EH (cell line): ENCODE measurements at regions not wholly inside any gene's neighbourhood (a gene's known extent, or its start where the extent isn't known, plus 50 kb on each side); places are given as distances from the start of the nearest gene placed in this dataset.
A peak's percentile ranks its signal among the peaks of the same experiment; 100 is the strongest.

ENCODE experiments used
- DNase-seq: peaks from one replicate; pipeline ENCODE4 v3.0.0-alpha.2; 2015; ENCODE audit warnings: low read depth

DNA sequence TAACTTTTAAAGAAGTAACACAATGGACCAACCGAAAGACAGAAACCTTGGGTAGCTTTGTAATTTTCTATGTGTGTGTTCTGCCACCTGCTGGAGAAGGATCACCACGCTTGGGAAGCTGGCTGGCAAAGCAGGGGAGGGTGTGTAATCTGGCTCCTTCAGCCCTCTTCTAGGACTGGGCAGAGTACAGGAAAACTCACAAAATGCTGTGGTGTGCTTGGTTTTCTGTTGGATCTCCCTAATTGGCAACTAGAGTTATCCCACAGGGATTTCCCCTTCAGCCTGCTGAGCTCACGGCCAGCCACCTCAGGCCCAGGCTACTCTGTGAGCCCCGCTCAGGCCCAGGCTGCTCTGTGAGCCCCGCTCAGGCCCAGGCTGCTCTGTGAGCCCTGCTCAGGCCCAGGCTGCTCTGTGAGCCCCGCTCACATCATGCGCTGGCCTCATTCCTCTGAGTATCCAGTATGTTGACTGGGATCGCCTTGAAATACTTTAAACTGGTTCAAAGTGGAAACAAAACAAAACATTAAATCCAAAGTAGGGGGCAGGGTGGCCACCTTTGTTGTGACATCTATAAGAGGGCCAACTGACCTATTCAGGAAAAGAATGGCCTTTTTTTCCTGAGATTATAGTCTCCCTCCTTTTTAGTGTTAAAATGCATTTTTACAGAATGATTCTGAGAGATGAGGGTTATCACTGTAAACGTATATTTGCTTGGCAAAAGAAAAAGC, 52.0 kb upstream of the RNU6-8 start:
- DNase-seq, result peak; percentile 74

DNA sequence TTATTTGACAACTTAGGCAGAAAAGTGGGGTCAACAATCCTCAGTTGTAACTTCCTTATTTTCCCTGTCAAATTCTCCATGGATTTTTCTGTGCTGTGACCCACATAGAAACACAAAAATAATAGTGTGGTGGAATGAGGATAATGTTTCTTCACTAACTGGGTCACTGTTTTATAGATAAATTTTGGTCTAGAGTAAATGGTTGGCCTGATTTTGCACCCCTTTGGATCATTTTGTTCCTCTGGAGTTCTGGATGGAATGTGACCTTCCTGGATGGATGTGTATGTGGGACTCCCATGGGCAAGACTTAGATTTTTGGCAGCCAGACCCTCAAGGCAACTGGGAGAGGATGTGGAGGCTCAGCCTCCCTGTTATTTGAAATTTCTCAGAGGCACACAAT, 52.7 kb upstream of the RNU6-8 start:
- no peak for DNase-seq

DNA sequence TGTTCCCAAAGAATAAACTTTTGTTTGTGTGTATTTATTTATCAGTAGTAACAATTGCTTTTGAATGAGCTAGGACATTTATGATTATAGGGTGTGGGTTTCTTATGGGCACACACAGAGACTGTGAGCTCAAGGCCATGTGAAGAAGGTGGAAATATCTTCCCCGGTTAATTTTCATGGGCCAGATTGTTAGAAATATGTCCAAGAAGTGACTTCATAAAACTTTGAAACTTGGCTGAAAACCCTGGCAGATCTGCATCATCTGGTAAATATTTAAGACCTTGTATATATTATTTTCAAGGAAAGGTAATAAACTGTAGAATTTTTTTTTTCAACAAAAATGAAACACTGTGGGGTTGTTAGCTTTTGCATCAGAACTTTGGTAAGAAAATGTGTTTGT, 53.5 kb upstream of the RNU6-8 start:
- peak; percentile 35 for DNase-seq

DNA sequence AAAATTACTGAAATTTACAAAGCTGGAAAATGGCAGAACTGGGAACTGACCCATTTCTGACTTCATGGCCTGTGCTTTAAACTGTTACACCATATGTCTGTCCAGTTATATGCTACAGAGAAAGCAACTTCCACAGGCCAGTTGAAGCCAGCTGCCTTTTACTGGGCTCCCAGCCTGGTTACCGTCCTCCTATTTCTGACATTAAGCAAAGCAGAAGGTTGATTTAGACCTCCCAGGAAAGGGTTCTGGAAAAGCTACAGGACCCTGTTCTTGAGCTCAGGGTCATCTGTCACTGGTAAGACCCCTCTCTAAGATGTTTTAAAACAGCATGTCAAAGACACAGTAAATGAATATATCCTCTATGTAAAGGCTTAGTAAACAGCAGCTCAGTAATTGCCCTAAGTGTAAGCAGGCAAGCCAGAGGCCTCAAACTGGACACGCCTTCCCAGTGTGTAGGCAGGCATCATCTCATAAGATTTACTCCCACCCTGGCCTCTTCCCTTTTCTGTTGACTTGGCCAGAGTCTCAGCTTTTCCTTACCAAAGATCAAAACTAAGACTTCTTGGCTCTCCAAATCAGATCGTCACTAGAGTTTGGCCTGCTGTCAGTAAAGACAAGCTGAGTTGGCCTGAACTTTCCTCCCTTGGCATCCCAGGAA, 55.4 kb upstream of the RNU6-8 start:
- no peak for DNase-seq

DNA sequence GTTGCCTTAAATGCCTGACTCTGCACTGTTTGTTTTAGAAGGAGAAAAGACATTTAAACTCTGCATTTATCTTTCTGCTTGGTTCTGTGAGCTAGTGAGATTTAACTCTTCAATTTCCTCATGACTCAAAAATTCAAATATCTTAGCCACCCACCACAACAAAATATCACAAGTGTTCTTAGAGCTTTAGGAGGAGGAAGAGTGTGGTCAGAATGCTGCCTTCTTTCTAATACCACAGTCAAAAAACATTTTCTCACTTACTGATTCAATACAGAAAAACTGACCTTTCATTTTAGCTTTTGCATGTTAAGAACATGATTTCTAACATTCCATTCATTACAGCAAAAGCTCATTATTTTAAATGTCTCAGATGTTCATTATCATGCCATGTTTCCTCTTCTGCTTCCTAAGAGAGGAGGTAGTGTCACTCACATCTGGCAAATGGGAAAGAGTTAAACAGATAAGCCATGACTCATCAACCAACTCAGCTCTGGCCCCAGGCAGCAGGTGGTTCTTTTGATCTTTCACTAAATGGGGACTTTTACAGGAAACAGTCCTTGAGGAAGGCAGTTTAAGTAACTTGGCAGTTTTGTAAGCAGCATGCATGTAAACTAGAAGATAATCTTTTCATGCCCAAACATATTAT, 56.4 kb upstream of the RNU6-8 start:
- peak; percentile 69 for DNase-seq

DNA sequence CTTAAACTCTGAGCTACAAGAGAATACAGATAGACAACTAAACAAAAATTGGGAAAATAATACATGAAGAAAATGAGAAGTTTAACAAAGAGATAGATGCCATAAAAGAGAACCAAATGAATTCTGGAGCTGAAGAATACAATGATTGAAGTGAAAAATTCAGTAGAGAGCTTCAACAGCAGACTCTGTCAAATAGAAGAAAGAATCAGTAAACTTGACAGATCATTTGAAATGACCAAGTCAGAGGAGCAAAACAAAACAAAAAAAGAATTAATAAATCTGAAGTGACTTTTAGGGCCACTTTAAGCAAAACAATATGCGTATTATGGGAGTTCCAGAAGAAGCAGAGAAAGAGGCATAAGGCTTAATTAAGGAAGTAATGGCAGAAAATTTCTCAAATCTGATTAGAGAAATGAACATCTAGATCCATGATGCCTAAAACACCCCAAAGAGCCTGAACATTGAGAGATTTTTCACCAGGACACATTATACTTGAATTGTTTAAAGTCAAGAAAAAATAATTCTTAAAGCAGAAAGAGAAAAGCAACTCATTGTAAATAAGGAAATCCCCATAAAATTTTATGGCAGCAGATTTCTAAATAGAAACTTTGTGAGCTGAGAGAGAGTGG, 61.0 kb upstream of the RNU6-8 start:
- DNase-seq, result no peak

DNA sequence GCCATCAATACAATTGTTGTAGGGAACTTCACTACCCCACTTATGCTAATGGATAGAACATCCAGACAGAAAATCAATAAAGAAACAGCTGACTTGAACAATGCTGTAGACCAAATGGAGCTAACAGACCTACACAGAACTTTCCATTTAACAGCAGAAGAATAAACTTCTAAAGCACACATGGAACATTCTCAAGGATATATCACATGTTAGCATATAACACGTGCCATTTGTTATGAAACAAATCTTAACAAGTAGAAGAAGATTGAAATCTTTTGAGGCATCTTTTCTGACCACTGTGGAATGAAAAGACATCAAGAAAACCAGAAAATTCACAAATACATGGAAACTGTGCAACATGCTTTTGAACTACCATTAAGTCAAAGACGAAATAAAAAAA, 62.5 kb upstream of the RNU6-8 start:
- DNase-seq, result no peak

DNA sequence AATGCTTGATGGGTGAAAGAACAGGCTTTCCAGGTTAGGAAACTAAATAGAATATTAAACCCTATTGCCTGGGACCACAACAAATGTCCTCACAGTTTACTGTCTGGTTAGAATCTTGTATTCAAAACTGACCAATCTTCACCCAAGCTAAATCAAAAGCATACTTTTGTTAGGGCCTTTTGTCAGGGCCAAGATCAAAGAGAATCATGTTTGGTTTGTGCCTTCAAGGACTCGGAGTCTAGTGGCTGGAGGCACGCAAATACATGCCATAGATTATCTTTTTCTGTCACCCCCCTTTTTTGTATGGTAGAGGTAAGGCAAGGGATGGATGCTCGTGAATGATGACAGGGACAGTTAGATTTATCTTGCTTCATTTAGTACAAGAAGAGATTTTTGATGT, 51.1 kb upstream of the AKAP6 start:
- DNase-seq, result no peak
